ENCODE measurements at regions not wholly inside any gene's neighbourhood (a gene's known extent, or its start where the extent isn't known, plus 50 kb on each side); places are given as distances from the start of the nearest gene placed in this dataset.
A peak's percentile ranks its signal among the peaks of the same experiment; 100 is the strongest.

GRCh38 chr2:56465491-56465890, 281.7 kb downstream of the CCDC85A start:
- H3K4me1 ChIP-seq, result no peaks in the 10 kb centered on the region
- H3K27ac ChIP-seq, result no peak overlapping the region
- no peaks in the 10 kb centered on the region for H3K9me3 ChIP-seq
- H4K20me1 ChIP-seq, result no peaks in the 10 kb centered on the region
- H3K9ac ChIP-seq, result no peak overlapping the region
- no peak overlapping the region for H3K4me2 ChIP-seq
- H3K4me3 ChIP-seq, result no peak overlapping the region
- H3K36me3 ChIP-seq, result no peaks in the 10 kb centered on the region
- H3K27me3 ChIP-seq, result no peaks in the 10 kb centered on the region
- no peak for TF ChIP-seq Cebpa-rat (IDR thresholded peaks at IDR 0.05)

GRCh38 chr2:56473524-56473923, 289.7 kb downstream of the CCDC85A start:
- no peaks in the 10 kb centered on the region for H3K9me3 ChIP-seq
- H3K4me2 ChIP-seq, result no peak overlapping the region
- no peak for TF ChIP-seq Cebpa-rat (IDR thresholded peaks at IDR 0.05)
- H3K36me3 ChIP-seq, result no peaks in the 10 kb centered on the region
- no peaks in the 10 kb centered on the region for H4K20me1 ChIP-seq
- no peak overlapping the region for H3K27ac ChIP-seq
- H3K4me1 ChIP-seq, result no peaks in the 10 kb centered on the region
- H3K4me3 ChIP-seq, result no peak overlapping the region
- no peak overlapping the region for H3K9ac ChIP-seq
- H3K27me3 ChIP-seq, result no peaks in the 10 kb centered on the region

- H3K27me3 ChIP-seq, result no peaks in the 10 kb centered on the region
- no peak overlapping the region for H3K4me3 ChIP-seq
- no peak overlapping the region for H3K27ac ChIP-seq
- H3K4me2 ChIP-seq, result no peak overlapping the region
- H3K4me1 ChIP-seq, result no peaks in the 10 kb centered on the region
- no peaks in the 10 kb centered on the region for H3K9me3 ChIP-seq
- no peaks in the 10 kb centered on the region for H3K36me3 ChIP-seq
- no peak overlapping the region for H3K9ac ChIP-seq
- H4K20me1 ChIP-seq, result no peaks in the 10 kb centered on the region
- no peak for TF ChIP-seq Cebpa-rat (IDR thresholded peaks at IDR 0.05)
Observed at GRCh38 chr2:56474412-56475158, 290.8 kb downstream of the CCDC85A start.

- H3K4me1 ChIP-seq, result no peaks in the 10 kb centered on the region
- H3K4me3 ChIP-seq, result no peak overlapping the region
- H3K9me3 ChIP-seq, result no peaks in the 10 kb centered on the region
- no peaks in the 10 kb centered on the region for H3K27me3 ChIP-seq
- TF ChIP-seq Cebpa-rat (IDR thresholded peaks at IDR 0.05), result no peak
- no peaks in the 10 kb centered on the region for H3K36me3 ChIP-seq
- H3K27ac ChIP-seq, result no peak overlapping the region
- no peak overlapping the region for H3K9ac ChIP-seq
- no peaks in the 10 kb centered on the region for H4K20me1 ChIP-seq
- no peak overlapping the region for H3K4me2 ChIP-seq
Observed at GRCh38 chr2:56475191-56475590, 291.4 kb downstream of the CCDC85A start.

- Histone ChIP-seq H4K20me1 (no peaks in the 10 kb centered on the region), H3K36me3 (no peaks in the 10 kb centered on the region), H3K27ac (no peak overlapping the region), H3K4me1 (no peaks in the 10 kb centered on the region), H3K9ac (no peak overlapping the region), H3K27me3 (no peaks in the 10 kb centered on the region), H3K9me3 (no peaks in the 10 kb centered on the region), H3K4me3 (no peak overlapping the region), H3K4me2 (no peak overlapping the region)
- no peak for TF ChIP-seq Cebpa-rat (IDR thresholded peaks at IDR 0.05)
Observed at GRCh38 chr2:56476509-56477071, 292.8 kb downstream of the CCDC85A start.

GRCh38 chr2:56478027-56478426, 294.2 kb downstream of the CCDC85A start:
- no peak for TF ChIP-seq Cebpa-rat (IDR thresholded peaks at IDR 0.05)
- Histone ChIP-seq H4K20me1 (no peaks in the 10 kb centered on the region), H3K9ac (no peak overlapping the region), H3K27ac (no peak overlapping the region), H3K4me2 (no peak overlapping the region), H3K9me3 (no peaks in the 10 kb centered on the region), H3K4me3 (no peak overlapping the region), H3K36me3 (no peaks in the 10 kb centered on the region), H3K4me1 (peaks cover 4% of the 10 kb centered on the region), H3K27me3 (no peaks in the 10 kb centered on the region)

- peaks cover 7% of the 10 kb centered on the region for H3K4me1 ChIP-seq
- no peak overlapping the region for H3K9ac ChIP-seq
- no peak overlapping the region for H3K27ac ChIP-seq
- no peaks in the 10 kb centered on the region for H3K36me3 ChIP-seq
- peak overlapping the region; percentile 13; the same call in 1 of the 2 replicates for H3K4me2 ChIP-seq
- no peak overlapping the region for H3K4me3 ChIP-seq
- H4K20me1 ChIP-seq, result no peaks in the 10 kb centered on the region
- TF ChIP-seq Cebpa-rat (IDR thresholded peaks at IDR 0.05), result no peak
- no peaks in the 10 kb centered on the region for H3K9me3 ChIP-seq
- no peaks in the 10 kb centered on the region for H3K27me3 ChIP-seq
Observed at GRCh38 chr2:56483081-56483480, 299.3 kb downstream of the CCDC85A start.

- H3K4me1 ChIP-seq, result peaks cover 7% of the 10 kb centered on the region
- no peak overlapping the region for H3K9ac ChIP-seq
- H3K27ac ChIP-seq, result no peak overlapping the region
- no peak for TF ChIP-seq Cebpa-rat (IDR thresholded peaks at IDR 0.05)
- H3K9me3 ChIP-seq, result no peaks in the 10 kb centered on the region
- no peaks in the 10 kb centered on the region for H3K27me3 ChIP-seq
- H3K4me2 ChIP-seq, result no peak overlapping the region
- no peaks in the 10 kb centered on the region for H4K20me1 ChIP-seq
- H3K4me3 ChIP-seq, result no peak overlapping the region
- no peaks in the 10 kb centered on the region for H3K36me3 ChIP-seq
Observed at GRCh38 chr2:56484906-56485305, 301.1 kb downstream of the CCDC85A start.

- Histone ChIP-seq H3K27me3 (no peaks in the 10 kb centered on the region), H4K20me1 (no peaks in the 10 kb centered on the region), H3K9me3 (no peaks in the 10 kb centered on the region), H3K36me3 (no peaks in the 10 kb centered on the region), H3K4me2 (no peak overlapping the region), H3K4me1 (no peaks in the 10 kb centered on the region), H3K4me3 (no peak overlapping the region), H3K27ac (no peak overlapping the region), H3K9ac (no peak overlapping the region)
- TF ChIP-seq Cebpa-rat (IDR thresholded peaks at IDR 0.05), result no peak
Observed at GRCh38 chr2:56500317-56500716, 316.5 kb downstream of the CCDC85A start.

GRCh38 chr2:56502616-56503015, 318.8 kb downstream of the CCDC85A start:
- no peak for TF ChIP-seq Cebpa-rat (IDR thresholded peaks at IDR 0.05)
- Histone ChIP-seq H3K27me3 (no peaks in the 10 kb centered on the region), H3K4me3 (no peak overlapping the region), H3K9me3 (no peaks in the 10 kb centered on the region), H3K27ac (no peak overlapping the region), H3K9ac (no peak overlapping the region), H3K4me2 (no peak overlapping the region), H3K36me3 (no peaks in the 10 kb centered on the region), H4K20me1 (no peaks in the 10 kb centered on the region), H3K4me1 (no peaks in the 10 kb centered on the region)
